Ascending aorta (tissue), 2 donors: ENCODE measurements at regions not wholly inside any gene's neighbourhood (a gene's known extent, or its start where the extent isn't known, plus 50 kb on each side); places are given as distances from the start of the nearest gene placed in this dataset.
"Not testable (repeated sequence)": the region's sequence is repeated elsewhere in the genome, so short reads cannot be mapped to it uniquely, and the experiment has no call there.

Experiments used
- DNase-seq, 2 donors: peaks; one replicate each; pipeline ENCODE4 v3.0.0-alpha.2; 2019; ENCODE audit warnings: low spot score in 2 of 2
- H3K27ac ChIP-seq, 2 donors: fragments of 200-600 bp; sonication (generic); one replicate each; pipeline ENCODE4 v1.5.1; 2016 to 2017; ENCODE audit warnings: mild to moderate bottlenecking in 1 of 2
- H3K27me3 ChIP-seq: fragments of 200-600 bp; sonication (generic); one replicate; pipeline ENCODE4 v1.5.1; 2017
- H3K36me3 ChIP-seq, 2 donors: fragments of 200-600 bp; sonication (generic); one replicate each; pipeline ENCODE4 v1.5.1; 2016
- H3K4me1 ChIP-seq, 2 donors: fragments of 200-600 bp; sonication (generic); one replicate each; pipeline ENCODE4 v1.5.1; 2016 to 2017; ENCODE audit warnings: mild to moderate bottlenecking in 1 of 2
- H3K4me3 ChIP-seq, 2 donors: fragments of 200-600 bp; sonication (generic); one replicate each; pipeline ENCODE4 v1.5.1; 2016 to 2017; ENCODE audit warnings: mild to moderate bottlenecking in 1 of 2
- H3K9me3 ChIP-seq, 2 donors: fragments of 200-600 bp; sonication (generic); one replicate each; pipeline ENCODE4 v1.5.1; 2016
- CTCF ChIP-seq, 3 experiments: fragments of 200-600 bp in 2 of 3; fragments of 450-650 bp in 1 of 3; sonication (generic) in 2 of 3; IDR thresholded peaks; one replicate each; pipeline ENCODE4 v1.5.1; 2016 to 2019; ENCODE audit warnings: antibody characterized with exemption in 3 of 3, mild to moderate bottlenecking in 1 of 3, moderate library complexity in 1 of 3
- intact Hi-C: fragments of 100-400 bp; cut with DNase I; formaldehyde crosslinking; loops from one replicate; pipeline ENCODE4 v1.15.1; 2023

GRCh38 chr17:26731005-26731921, 562.7 kb upstream of the WSB1 start:
- no peak for DNase-seq
- TF ChIP-seq CTCF (IDR thresholded peaks at IDR 0.05): no peak
- no peaks in the 10 kb centered on the region for H3K36me3 ChIP-seq
- intact Hi-C loops: no loop called here
- H3K27ac ChIP-seq: no peak overlapping the region
- no peaks in the 10 kb centered on the region for H3K9me3 ChIP-seq
- H3K27me3 ChIP-seq: no peaks in the 10 kb centered on the region
- no peaks in the 10 kb centered on the region for H3K4me1 ChIP-seq
- no peak overlapping the region for H3K4me3 ChIP-seq

- intact Hi-C loops, H3K4me3 ChIP-seq, H3K27me3 ChIP-seq, H3K27ac ChIP-seq, DNase-seq, H3K36me3 ChIP-seq, H3K4me1 ChIP-seq, H3K9me3 ChIP-seq: not testable (repeated sequence)
Measured at GRCh38 chr17:26731926-26732325, 562.0 kb upstream of the WSB1 start.

- H3K27me3 ChIP-seq, H3K4me3 ChIP-seq, H3K9me3 ChIP-seq, H3K4me1 ChIP-seq, DNase-seq, intact Hi-C loops, H3K27ac ChIP-seq, H3K36me3 ChIP-seq: not testable (repeated sequence)
Measured at GRCh38 chr17:26734775-26735174, 559.1 kb upstream of the WSB1 start.

GRCh38 chr17:26735977-26736376, 557.9 kb upstream of the WSB1 start:
- DNase-seq, intact Hi-C loops, H3K27me3 ChIP-seq, H3K27ac ChIP-seq, H3K4me3 ChIP-seq, H3K36me3 ChIP-seq, H3K4me1 ChIP-seq, H3K9me3 ChIP-seq: not testable (repeated sequence)

GRCh38 chr17:26765860-26766709, 527.8 kb upstream of the WSB1 start:
- no peaks in the 10 kb centered on the region for H3K36me3 ChIP-seq
- no peaks in the 10 kb centered on the region for H3K4me1 ChIP-seq
- intact Hi-C loops: no loop called here
- H3K27ac ChIP-seq: no peak overlapping the region
- H3K27me3 ChIP-seq: no peaks in the 10 kb centered on the region
- H3K4me3 ChIP-seq: no peak overlapping the region
- no peaks in the 10 kb centered on the region for H3K9me3 ChIP-seq
- DNase-seq: no peak
- TF ChIP-seq CTCF (IDR thresholded peaks at IDR 0.05): no peak

GRCh38 chr17:26766743-26767142, 527.2 kb upstream of the WSB1 start:
- Histone ChIP-seq H3K9me3 (no peaks in the 10 kb centered on the region), H3K4me3 (no peak overlapping the region), H3K4me1 (no peaks in the 10 kb centered on the region), H3K36me3 (no peaks in the 10 kb centered on the region), H3K27ac (no peak overlapping the region), H3K27me3 (no peaks in the 10 kb centered on the region)
- no peak for DNase-seq
- no peak for TF ChIP-seq CTCF (IDR thresholded peaks at IDR 0.05)
- intact Hi-C loops: no loop called here
